ENCODE measurements at regions not wholly inside any gene's neighbourhood (a gene's known extent, or its start where the extent isn't known, plus 50 kb on each side); places are given as distances from the start of the nearest gene placed in this dataset.

DNA sequence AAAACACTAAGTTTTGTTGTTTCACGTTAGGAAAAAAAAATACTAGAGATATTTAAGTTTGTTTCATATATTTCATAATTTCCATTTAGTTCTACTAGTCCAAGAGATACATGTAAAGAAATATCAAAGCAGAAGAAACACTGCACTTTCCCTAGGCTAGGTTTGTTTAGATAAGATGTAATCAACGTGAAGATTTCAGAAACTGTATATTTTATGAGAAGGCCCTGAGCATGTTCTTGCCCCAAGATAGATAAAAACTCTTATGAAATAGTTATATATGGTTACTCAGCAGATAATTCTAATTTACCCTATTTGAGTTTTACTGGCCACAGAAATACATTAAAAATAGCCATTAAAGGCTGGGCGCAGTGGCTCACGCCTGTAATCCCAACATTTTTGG is 143.6 kb upstream of the CBLN2 start:
- Histone ChIP-seq H3K9ac (replicated peaks; ENCODE audit: extremely low read depth, insufficient read depth, low read length) (no peak overlapping the region), H3K27ac (ENCODE audit: insufficient read depth, low read depth, low read length) (no peak overlapping the region), H2AFZ (ENCODE audit: low read depth, low read length) (no peak overlapping the region), H3K79me2 (ENCODE audit: control insufficient read depth, insufficient read depth, low read length) (no peaks in the 10 kb centered on the region), H3K4me1 (ENCODE audit: control insufficient read depth, extremely low read depth, insufficient read depth, low read length) (no peaks in the 10 kb centered on the region), H3K4me3 (replicated peaks in 1 of 3; ENCODE audit: insufficient read depth in 1 of 3, low read depth in 1 of 3, low read length in 3 of 3) (no peak overlapping the region), H3K36me3 (ENCODE audit: control insufficient read depth in 2 of 2, extremely low read depth in 1 of 2, insufficient read depth in 2 of 2, low read length in 2 of 2) (no peaks in the 10 kb centered on the region), H3K4me2 (ENCODE audit: insufficient read depth, low read length) (no peak overlapping the region), H4K20me1 (replicated peaks; ENCODE audit: control insufficient read depth, extremely low read depth, insufficient read depth, low read length) (no peaks in the 10 kb centered on the region), H3K9me1 (replicated peaks; ENCODE audit: control insufficient read depth, extremely low read depth, insufficient read depth, low read length) (no peaks in the 10 kb centered on the region), H3K27me3 (ENCODE audit: control insufficient read depth in 2 of 2, insufficient read depth in 2 of 2, low read length in 2 of 2) (no peaks in the 10 kb centered on the region), H3K9me3 (replicated peaks; ENCODE audit: control insufficient read depth, insufficient read depth, low read length) (no peaks in the 10 kb centered on the region)
- BruUV-seq (replicated peaks) = no TSS peak
- ChIA-PET CTCF (no interaction called here), POLR2A (no interaction called here)
- dilution Hi-C loops (cut with MboI; ENCODE audit: extremely low pct_ligation_motif_present, low sequenced_read_pairs) = no loop called here
- intact Hi-C loops (cut with micrococcal nuclease) = no loop called here
- DNase-seq (ENCODE audit: low read depth, low spot score) (no peak), FAIRE-seq (no peak)
- no peak for TF ChIP-seq GATA2 (IDR thresholded peaks at IDR 0.05; ENCODE audit: insufficient read depth, insufficient read length, low read depth, low read length)
- TF ChIP-seq, protein P1, sequence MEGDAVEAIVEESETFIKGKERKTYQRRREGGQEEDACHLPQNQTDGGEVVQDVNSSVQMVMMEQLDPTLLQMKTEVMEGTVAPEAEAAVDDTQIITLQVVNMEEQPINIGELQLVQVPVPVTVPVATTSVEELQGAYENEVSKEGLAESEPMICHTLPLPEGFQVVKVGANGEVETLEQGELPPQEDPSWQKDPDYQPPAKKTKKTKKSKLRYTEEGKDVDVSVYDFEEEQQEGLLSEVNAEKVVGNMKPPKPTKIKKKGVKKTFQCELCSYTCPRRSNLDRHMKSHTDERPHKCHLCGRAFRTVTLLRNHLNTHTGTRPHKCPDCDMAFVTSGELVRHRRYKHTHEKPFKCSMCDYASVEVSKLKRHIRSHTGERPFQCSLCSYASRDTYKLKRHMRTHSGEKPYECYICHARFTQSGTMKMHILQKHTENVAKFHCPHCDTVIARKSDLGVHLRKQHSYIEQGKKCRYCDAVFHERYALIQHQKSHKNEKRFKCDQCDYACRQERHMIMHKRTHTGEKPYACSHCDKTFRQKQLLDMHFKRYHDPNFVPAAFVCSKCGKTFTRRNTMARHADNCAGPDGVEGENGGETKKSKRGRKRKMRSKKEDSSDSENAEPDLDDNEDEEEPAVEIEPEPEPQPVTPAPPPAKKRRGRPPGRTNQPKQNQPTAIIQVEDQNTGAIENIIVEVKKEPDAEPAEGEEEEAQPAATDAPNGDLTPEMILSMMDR (IDR thresholded peaks at IDR 0.05; ENCODE audit: extremely low read depth in 1 of 2, insufficient read depth in 1 of 2, low read depth in 1 of 2, low read length in 2 of 2) = no peak
- no peak for TF ChIP-seq POLR2AphosphoS5 (IDR thresholded peaks at IDR 0.05; ENCODE audit: insufficient read depth, low read depth, low read length)
- TF ChIP-seq FOS (IDR thresholded peaks at IDR 0.05; ENCODE audit: borderline replicate concordance, insufficient read depth, low read length) = no peak
- no peak for TF ChIP-seq POLR2A (IDR thresholded peaks at IDR 0.05; ENCODE audit: low read depth, low read length)
- TF ChIP-seq EZH2 (IDR thresholded peaks at IDR 0.05; ENCODE audit: borderline replicate concordance, low read depth, low read length, severe bottlenecking) = no peak
- TF ChIP-seq, protein P2, sequence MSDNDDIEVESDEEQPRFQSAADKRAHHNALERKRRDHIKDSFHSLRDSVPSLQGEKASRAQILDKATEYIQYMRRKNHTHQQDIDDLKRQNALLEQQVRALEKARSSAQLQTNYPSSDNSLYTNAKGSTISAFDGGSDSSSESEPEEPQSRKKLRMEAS (IDR thresholded peaks at IDR 0.05; ENCODE audit: insufficient read depth, insufficient read length) = no peak
- TF ChIP-seq JUN (IDR thresholded peaks at IDR 0.05; ENCODE audit: borderline replicate concordance, insufficient read depth, insufficient read length, low read depth) = no peak
- no peak for TF ChIP-seq MYC (IDR thresholded peaks at IDR 0.05; ENCODE audit: low read depth, low read length)

Data from endothelial cell of umbilical vein (primary cell).